K562 (cell line): ENCODE measurements at regions not wholly inside any gene's neighbourhood (a gene's known extent, or its start where the extent isn't known, plus 50 kb on each side); places are given as distances from the start of the nearest gene placed in this dataset.

ENCODE experiments used
- ATAC-seq: fragments of 200-7000 bp; cut with Tn5 transposase; 3 replicates; pipeline ENCODE4 v1.9.1; 2020; ENCODE audit warnings: moderate library complexity
- BruUV-seq: library from RNA; stranded (reverse); fragments of 400-500 nt; replicated peaks from 2 replicates; lab custom pipeline; 2021; lab: Mats Ljungman, UMichigan
- CTCF ChIA-PET: fragments of 300-600 bp; formaldehyde crosslinking; extraction: SDS; loops from one replicate; lab custom pipeline; 2021; ENCODE audit warnings: low intra/inter-chr PET ratio; lab: Yijun Ruan, JAX
- POLR2A ChIA-PET: fragments of 300-600, 350-650 bp; sonication (Branson Sonifier 250); formaldehyde crosslinking; extraction: SDS; loops from one replicate; lab custom pipeline; 2021; ENCODE audit warnings: antibody characterized with exemption, inconsistent platforms; lab: Yijun Ruan, JAX
- DNase-seq, 4 experiments: peaks; one replicate each; pipeline versions ENCODE4 v3.0.0 to v3.0.0-alpha.2; 2011 to 2018; ENCODE audit warnings: low spot score in 3 of 4, mixed read lengths in 3 of 4; ENCODE audit errors: extremely low read depth in 1 of 4
- FAIRE-seq: peaks from 2 replicates; lab custom pipeline; 2011; peaks lifted over from hg19 to GRCh38; lab: Jason Lieb, UNC
- H2AFZ ChIP-seq: 2 replicates; pipeline ENCODE4 v1.6.0; 2011; ENCODE audit warnings: low read depth, low read length, control low read depth, inconsistent platforms
- H3K27ac ChIP-seq: fragments of 200-600 bp; 3 replicates; pipeline ENCODE4 v1.8.0; 2011; ENCODE audit warnings: low read depth, mild to moderate bottlenecking, control low read depth, inconsistent platforms, low read length, moderate library complexity, mixed read lengths; ENCODE audit errors: extremely low read depth
- H3K27me3 ChIP-seq, 2 experiments: fragments of 300-600 bp in 1 of 2; 2 replicates in 1 of 2; 3 replicates in 1 of 2; pipeline versions ENCODE4 v1.6.0 to v1.8.0; 2011; ENCODE audit warnings: inconsistent platforms in 2 of 2, low read length in 2 of 2, mild to moderate bottlenecking in 1 of 2, mixed read lengths in 1 of 2, moderate library complexity in 1 of 2; ENCODE audit not compliant: control insufficient read depth in 2 of 2, insufficient read depth in 2 of 2
- H3K36me3 ChIP-seq: fragments of 300-600 bp; 3 replicates; pipeline ENCODE4 v1.8.0; 2011; ENCODE audit warnings: mild to moderate bottlenecking, low read length, inconsistent platforms; ENCODE audit not compliant: control insufficient read depth, insufficient read depth
- H3K4me1 ChIP-seq, 2 experiments: fragments of 200-600 bp in 1 of 2; replicated peaks in 1 of 2; 2 replicates in 1 of 2; 3 replicates in 1 of 2; pipeline versions ENCODE4 v1.5.1 to v1.8.0; 2011; ENCODE audit warnings: inconsistent platforms in 2 of 2, low read length in 2 of 2, mild to moderate bottlenecking in 1 of 2, mixed read lengths in 1 of 2, moderate library complexity in 1 of 2; ENCODE audit not compliant: control insufficient read depth in 2 of 2, insufficient read depth in 2 of 2
- H3K4me2 ChIP-seq: 2 replicates; pipeline ENCODE4 v1.6.1; 2011; ENCODE audit warnings: low read length, control low read depth, inconsistent platforms, mixed read lengths; ENCODE audit not compliant: insufficient read depth
- H3K4me3 ChIP-seq: fragments of 200-600 bp; sonication (generic), shearing (Covaris generic); 2 replicates; pipeline ENCODE4 v1.5.1; 2016; ENCODE audit warnings: control low read depth, inconsistent platforms
- H3K79me2 ChIP-seq: fragments of 200-600 bp; 3 replicates; pipeline ENCODE4 v1.8.0; 2011; ENCODE audit warnings: low read length, inconsistent platforms; ENCODE audit not compliant: control insufficient read depth, insufficient read depth
- H3K9ac ChIP-seq, 2 experiments: 2 replicates each; pipeline versions ENCODE4 v1.6.0 to v1.6.1; 2011; ENCODE audit warnings: low read depth in 2 of 2, low read length in 2 of 2, control low read depth in 1 of 2, inconsistent platforms in 1 of 2, mild to moderate bottlenecking in 1 of 2, mixed read lengths in 1 of 2; ENCODE audit not compliant: insufficient read depth in 1 of 2
- H3K9me1 ChIP-seq: one replicate; pipeline ENCODE4 v1.6.0; 2011; ENCODE audit warnings: inconsistent platforms, mild to moderate bottlenecking, low read length, moderate library complexity; ENCODE audit not compliant: control insufficient read depth, insufficient read depth
- H3K9me3 ChIP-seq: replicated peaks from 2 replicates; pipeline ENCODE4 v1.5.1; 2011; ENCODE audit warnings: low read depth, low read length, inconsistent platforms; ENCODE audit not compliant: control insufficient read depth, insufficient read depth
- H4K20me1 ChIP-seq: replicated peaks from 2 replicates; pipeline ENCODE4 v1.6.1; 2011; ENCODE audit warnings: low read length, inconsistent platforms, mixed read lengths; ENCODE audit not compliant: control insufficient read depth, insufficient read depth
- CTCF ChIP-seq, 3 experiments: IDR thresholded peaks in 2 of 3; conservative IDR thresholded peaks in 1 of 3; 2 replicates each; pipeline ENCODE4 v1.5.1; 2011 to 2012; ENCODE audit warnings: low read length in 3 of 3, mild to moderate bottlenecking in 3 of 3, control low read depth in 2 of 3, improper control_type of control experiment in 1 of 3, inconsistent platforms in 1 of 3, low read depth in 1 of 3, mixed read lengths in 1 of 3, moderate library complexity in 1 of 3; ENCODE audit not compliant: insufficient read depth in 2 of 3
- PATZ1 ChIP-seq: fragments of 250-450 bp; sonication (Bioruptor Pico); IDR thresholded peaks from 2 replicates; pipeline ENCODE4 v1.5.0; 2020; ENCODE audit warnings: mild to moderate bottlenecking, borderline replicate concordance
- RAD21 ChIP-seq, 2 experiments: fragments of 250-450 bp in 1 of 2; fragments of 450-650 bp in 1 of 2; sonication (Bioruptor Pico) in 1 of 2; formaldehyde crosslinking in 1 of 2; IDR thresholded peaks in 1 of 2; conservative IDR thresholded peaks in 1 of 2; 2 replicates each; pipeline versions ENCODE4 v1.4.0 to v1.8.0; 2020 to 2022; ENCODE audit warnings: mild to moderate bottlenecking in 2 of 2, moderate library complexity in 1 of 2
- SMAD3 ChIP-seq: fragments of 450-650 bp; formaldehyde crosslinking; conservative IDR thresholded peaks from 2 replicates; pipeline ENCODE4 v1.4.0; 2020; ENCODE audit warnings: mild to moderate bottlenecking
- TAF9B ChIP-seq: fragments of 450-650 bp; IDR thresholded peaks from 2 replicates; pipeline ENCODE4 v1.6.1; 2018; ENCODE audit warnings: mild to moderate bottlenecking; ENCODE audit not compliant: partially characterized antibody
- ZBTB34 ChIP-seq: fragments of 250-450 bp; sonication (Bioruptor Pico); IDR thresholded peaks from 2 replicates; pipeline ENCODE4 v1.8.0; 2021; ENCODE audit warnings: mild to moderate bottlenecking, moderate library complexity
- ZNF263 ChIP-seq: sonication (generic); formaldehyde crosslinking; IDR thresholded peaks from 2 replicates; pipeline ENCODE4 v1.8.0; 2022; ENCODE audit warnings: mild to moderate bottlenecking, missing genetic modification reagents, borderline replicate concordance
- ZNF696 ChIP-seq: fragments of 250-450 bp; sonication (Bioruptor Pico); conservative IDR thresholded peaks from 2 replicates; pipeline ENCODE4 v1.4.0; 2020; ENCODE audit warnings: mild to moderate bottlenecking, moderate library complexity
- ZNF780A ChIP-seq: fragments of 250-450 bp; sonication (Bioruptor Pico); IDR thresholded peaks from 2 replicates; pipeline ENCODE4 v1.5.0; 2021; ENCODE audit warnings: mild to moderate bottlenecking
- WGBS: fragments of 100-300 bp; shearing (Covaris generic); methylation state at CpG from one replicate; pipeline ENCODE4 v1.1.6; 2016; ENCODE audit warnings: low coverage, mixed read lengths; ENCODE audit not compliant: insufficient coverage; ENCODE audit errors: missing lambda C conversion rate; 5-methylcytosine and 5-hydroxymethylcytosine counted together
- in situ Hi-C: fragments of 300-500 bp; cut with MboI; formaldehyde crosslinking; loops from 4 replicates; pipeline ENCODE4 v1.15.0; 2018; ENCODE audit warnings: inconsistent platforms, mixed read lengths
- intact Hi-C: fragments of 100-400 bp; cut with micrococcal nuclease; formaldehyde crosslinking; loops from 2 replicates; pipeline ENCODE4 v1.14.2; 2022

- TF ChIP-seq TAF9B = no peak
Measured at GRCh38 chr3:153438271-153438670, 276.2 kb downstream of the RAP2B start (continued).

- Histone ChIP-seq H3K9me1 (no peaks in the 10 kb centered on the region), H3K9me3 (no peaks in the 10 kb centered on the region), H2AFZ (no peak overlapping the region)
- CTCF ChIA-PET = no interaction called here
- peak in 1 of 4 experiments; percentile 7 for DNase-seq
- no peak for ATAC-seq
- TF ChIP-seq RAD21 (CRISPR knock-in tag; conservative IDR thresholded peaks at IDR 0.05 in 1 of 2, IDR thresholded peaks at IDR 0.05 in 1 of 2) = peak in 1 of 2 experiments; percentile 33; a peak in 2 of 4 replicates
- no peak for TF ChIP-seq ZNF696 (CRISPR knock-in tag)
- no peak for TF ChIP-seq ZNF263 (CRISPR knock-in tag)
- TF ChIP-seq PATZ1 (CRISPR knock-in tag) = no peak
- TF ChIP-seq CTCF (IDR thresholded peaks at IDR 0.05 in 2 of 3, conservative IDR thresholded peaks at IDR 0.05 in 1 of 3; ENCODE audit: insufficient read depth in 2 of 3, low read depth in 1 of 3, low read length in 3 of 3) = peak in 1 of 3 experiments; percentile 18; a peak in 1 of 6 replicates
- TF ChIP-seq ZBTB34 (CRISPR knock-in tag) = no peak
- TF ChIP-seq SMAD3 (CRISPR knock-in tag) = no peak
- TF ChIP-seq ZNF780A (CRISPR knock-in tag) = no peak
- TF ChIP-seq, all 486 proteins: peak for 2
- 0% methylated on average over 3 of the region's 3 CpGs for WGBS
- Histone ChIP-seq H3K4me1 (no peaks in the 10 kb centered on the region), H3K27ac (no peak overlapping the region), H3K27me3 (no peaks in the 10 kb centered on the region), H3K36me3 (no peaks in the 10 kb centered on the region), H4K20me1 (no peaks in the 10 kb centered on the region), H3K4me2 (no peak overlapping the region), H3K79me2 (no peaks in the 10 kb centered on the region), H3K9ac (no peak overlapping the region), H3K4me3 (no peak overlapping the region)
- FAIRE-seq = no peak
- POLR2A ChIA-PET = no interaction called here
- in situ Hi-C loops (no loop called here), intact Hi-C loops (loop anchor here (5.0 to 10.0 kb wide), 3 partner anchors 155 to 397 kb away; no protein-coding TSS in a partner anchor)
- BruUV-seq = no TSS peak
Measured at GRCh38 chr3:153439780-153440179, 277.8 kb downstream of the RAP2B start.
